Right ventricle myocardium inferior (tissue), 1 donor: ENCODE measurements at regions not wholly inside any gene's neighbourhood (a gene's known extent, or its start where the extent isn't known, plus 50 kb on each side); places are given as distances from the start of the nearest gene placed in this dataset.

Source experiments
- ATAC-seq: fragments of 200-7000 bp; cut with Tn5 transposase; one replicate; pipeline ENCODE4 v1.9.1; 2020; ENCODE audit warnings: mild to moderate bottlenecking, moderate library complexity
- DNase-seq: peaks from one replicate; pipeline ENCODE4 v3.0.0; 2021; ENCODE audit errors: missing footprints
- intact Hi-C: fragments of 100-400 bp; cut with DNase I; formaldehyde crosslinking; loops from one replicate; pipeline ENCODE4 v1.11.0; 2022
- donor health status: DM: no; HTN: yes; CAD: no; lungs with severe emphysema.

GRCh38 chr2:122216901-122217300 is 461.4 kb downstream of the TSN start:
- DNase-seq (no peak), ATAC-seq (no peak)
- intact Hi-C loops: no loop called here

GRCh38 chr2:122218596-122218995 is 463.1 kb downstream of the TSN start:
- DNase-seq (no peak), ATAC-seq (no peak)
- intact Hi-C loops: no loop called here

DNA sequence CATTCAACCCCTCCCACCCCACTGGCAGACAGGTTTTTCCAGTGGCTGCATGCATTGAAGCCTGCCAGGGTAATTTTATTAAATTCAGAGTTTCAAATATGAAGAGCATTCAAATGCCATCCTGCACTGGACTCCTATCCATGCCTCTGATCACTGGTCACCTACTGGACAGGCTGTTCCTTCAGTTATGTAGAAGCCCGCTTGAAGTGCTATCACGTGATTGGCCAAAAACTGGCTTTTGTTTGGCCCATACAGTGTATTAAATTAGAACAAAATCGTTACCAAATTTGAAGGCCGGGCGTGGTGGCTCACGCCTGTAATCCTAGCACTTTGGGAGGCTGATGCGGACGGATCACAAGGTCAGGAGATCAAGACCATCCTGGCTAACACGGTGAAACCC is 464.1 kb downstream of the TSN start:
- DNase-seq (no peak), ATAC-seq (no peak)
- intact Hi-C loops: no loop called here

GRCh38 chr2:122221665-122222064 is 466.2 kb downstream of the TSN start:
- DNase-seq: no peak
- intact Hi-C loops: no loop called here
- ATAC-seq: no peak

- no peak for DNase-seq
- ATAC-seq: no peak
- intact Hi-C loops: no loop called here
Observed at GRCh38 chr2:122231296-122231695, 475.8 kb downstream of the TSN start.

GRCh38 chr2:122233372-122233771 is 477.9 kb downstream of the TSN start:
- no peak for DNase-seq
- ATAC-seq: no peak
- intact Hi-C loops: no loop called here

DNA sequence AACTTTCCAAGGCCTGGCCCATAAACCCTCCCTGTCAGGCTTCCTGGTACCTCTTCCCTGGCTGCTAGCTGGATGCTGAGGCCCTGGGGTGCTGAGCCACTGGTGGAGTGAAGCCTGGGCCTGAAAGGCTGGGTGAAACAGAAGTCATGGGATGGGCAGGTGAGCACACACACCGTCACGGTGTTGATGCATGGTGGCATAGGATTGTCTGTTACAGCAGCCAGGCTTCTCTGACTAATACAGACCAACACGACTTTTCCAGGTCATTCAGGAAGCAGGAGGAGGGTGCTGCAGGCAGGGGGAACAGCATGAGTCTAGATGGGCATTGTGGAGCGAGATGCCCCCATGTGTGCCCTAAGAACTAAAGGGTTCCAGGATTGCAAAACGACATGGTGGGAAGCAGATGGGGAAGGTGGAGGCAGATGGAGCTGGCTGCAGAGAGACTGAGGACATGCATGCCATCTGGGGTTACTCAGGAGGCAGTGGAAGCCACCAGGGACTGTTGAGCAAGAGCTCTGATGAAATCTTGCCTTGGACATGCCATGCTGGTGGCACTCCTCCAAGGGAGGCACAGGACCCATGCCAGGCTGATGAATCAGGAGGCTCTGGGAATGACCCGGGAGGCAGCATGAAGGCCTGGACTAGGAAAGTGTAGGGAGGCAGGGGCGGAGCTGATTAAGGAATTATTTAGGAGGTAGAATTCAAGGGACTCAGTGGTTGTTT is 480.9 kb downstream of the TSN start:
- ATAC-seq: no peak
- intact Hi-C loops: no loop called here
- DNase-seq: no peak

- intact Hi-C loops: no loop called here
- ATAC-seq (no peak), DNase-seq (no peak)
Observed at GRCh38 chr2:122236925-122237324, 481.5 kb downstream of the TSN start.

DNA sequence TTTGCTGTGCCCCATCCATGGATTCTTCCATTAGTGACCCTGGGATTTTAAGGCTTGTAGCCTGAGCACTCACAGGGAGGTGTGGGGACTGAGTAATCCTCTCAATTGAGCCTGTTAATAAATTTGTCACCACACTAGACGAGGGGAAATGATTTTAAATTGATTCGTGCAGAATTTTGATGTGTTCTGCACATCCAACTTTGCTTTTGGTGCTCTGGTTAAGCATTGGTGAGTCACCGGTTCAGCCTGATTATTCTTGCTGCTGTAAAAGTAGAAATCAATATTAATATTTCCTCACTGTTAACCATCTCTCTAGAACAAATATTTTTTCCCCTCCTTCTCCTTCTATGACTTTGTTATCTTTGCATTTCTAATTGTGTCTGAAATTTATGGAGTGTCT is 482.0 kb downstream of the TSN start:
- no peak for ATAC-seq
- no peak for DNase-seq
- intact Hi-C loops: no loop called here

- intact Hi-C loops: no loop called here
- ATAC-seq: no peak
- no peak for DNase-seq
Observed at GRCh38 chr2:122238006-122238559, 482.6 kb downstream of the TSN start.

DNA sequence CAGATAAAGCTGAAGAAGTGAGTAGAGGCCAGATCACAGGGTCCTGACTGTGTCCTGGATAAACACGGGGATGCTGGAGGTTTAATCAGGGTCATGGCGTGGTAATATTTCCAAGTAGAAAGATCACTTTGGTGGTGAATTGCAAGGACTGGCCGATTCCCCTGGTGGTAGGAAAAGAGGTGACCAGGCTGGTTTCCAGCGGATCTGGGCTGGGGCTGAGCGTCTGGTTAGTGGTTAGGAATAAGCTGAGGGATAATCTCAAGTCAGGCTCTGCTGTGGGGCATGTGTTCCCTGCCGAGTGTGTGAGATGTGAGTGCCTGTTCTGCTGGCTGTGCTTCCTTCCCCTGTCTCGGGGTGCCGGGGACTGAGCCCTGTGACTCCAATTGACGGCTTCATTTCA is 484.0 kb downstream of the TSN start:
- DNase-seq: no peak
- ATAC-seq: no peak
- intact Hi-C loops: no loop called here

- no peak for DNase-seq
- intact Hi-C loops: no loop called here
- ATAC-seq: no peak
Observed at GRCh38 chr2:122244598-122245229, 489.3 kb downstream of the TSN start.

DNA sequence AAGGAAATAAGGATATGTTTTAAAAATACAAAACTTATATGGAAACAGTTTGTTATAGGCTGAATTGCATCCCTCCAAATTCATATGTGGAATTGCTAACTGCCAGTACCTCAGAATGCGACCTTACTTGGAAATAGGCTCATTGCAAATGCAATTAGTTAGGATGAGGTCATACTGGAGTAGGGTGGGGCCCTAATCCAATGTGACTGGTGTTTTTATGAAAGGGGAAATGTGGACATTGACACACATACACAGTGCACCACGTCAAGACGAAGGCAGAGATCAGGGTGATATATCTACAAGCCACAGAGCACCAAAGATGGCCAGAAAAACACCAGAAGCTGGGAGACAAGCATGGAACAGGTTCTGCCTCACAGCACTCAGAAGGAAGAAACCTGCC is 494.2 kb downstream of the TSN start:
- DNase-seq (no peak), ATAC-seq (no peak)
- intact Hi-C loops: no loop called here

GRCh38 chr2:122251158-122251557 is 495.7 kb downstream of the TSN start:
- intact Hi-C loops: no loop called here
- ATAC-seq (no peak), DNase-seq (no peak)

DNA sequence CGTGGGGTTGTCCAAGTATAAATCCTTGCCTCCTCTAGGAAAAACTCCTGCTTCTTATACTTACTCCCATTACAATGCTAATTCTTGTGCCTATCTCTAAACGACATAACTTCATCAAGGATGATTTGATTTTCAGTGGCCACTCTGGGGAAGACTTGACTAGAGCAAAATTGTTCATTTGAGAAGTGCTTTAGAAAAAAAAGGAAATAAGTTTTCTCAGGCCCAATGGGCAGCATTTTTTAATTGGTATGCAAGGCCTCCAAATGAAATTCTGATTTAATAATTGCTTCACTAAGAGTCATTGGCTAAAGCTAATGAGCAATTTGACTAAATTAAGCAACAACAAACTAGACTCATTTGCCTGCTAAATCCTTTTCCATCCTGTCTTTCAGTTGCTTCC is 496.1 kb downstream of the TSN start:
- no peak for ATAC-seq

GRCh38 chr2:122255924-122256323 is 500.5 kb downstream of the TSN start:
- ATAC-seq (no peak), DNase-seq (no peak)
- intact Hi-C loops: no loop called here

More for the DNA sequence above, 496.1 kb downstream of the TSN start:
- DNase-seq: no peak
- intact Hi-C loops: no loop called here

DNA sequence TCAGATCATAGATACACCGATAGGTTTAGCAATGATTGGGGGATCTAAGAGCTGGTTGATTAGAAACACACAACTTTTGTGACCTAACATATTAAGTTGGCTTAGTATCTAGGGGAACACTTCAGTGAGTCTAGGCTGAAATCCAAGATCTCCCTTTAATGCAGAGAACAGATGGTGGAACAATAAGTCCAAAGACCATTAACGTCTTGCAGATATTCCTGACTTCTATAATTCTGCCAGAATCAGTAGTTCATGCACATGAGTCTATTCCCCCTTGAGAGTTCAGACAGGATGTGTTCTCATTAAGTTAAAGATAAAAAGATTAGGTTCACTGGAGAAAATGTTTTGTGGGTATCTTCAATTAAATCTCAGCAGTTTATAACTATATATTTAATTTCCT is 506.5 kb downstream of the TSN start:
- intact Hi-C loops: no loop called here
- ATAC-seq: no peak
- DNase-seq: no peak

DNA sequence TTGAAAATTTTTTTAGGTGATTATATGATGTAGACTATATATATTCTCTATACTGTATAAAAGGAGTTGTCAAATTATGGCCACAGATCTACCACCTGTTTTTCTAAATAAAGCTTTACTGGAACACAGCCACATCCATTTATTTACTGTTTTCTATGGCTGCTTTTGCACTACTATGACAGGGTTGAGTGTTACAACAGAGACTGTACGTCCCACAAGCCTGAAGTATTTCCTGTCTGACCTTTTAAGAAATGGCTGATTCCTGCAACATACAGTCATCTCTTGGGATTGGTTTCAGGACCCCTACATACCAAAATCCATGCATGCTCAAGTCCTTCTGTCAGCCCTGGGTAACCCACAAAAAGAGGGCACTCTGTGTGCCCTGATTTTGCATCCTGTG is 508.3 kb downstream of the TSN start:
- no peak for ATAC-seq
- no peak for DNase-seq
- intact Hi-C loops: no loop called here

GRCh38 chr2:122266636-122267035 is 511.2 kb downstream of the TSN start:
- intact Hi-C loops: no loop called here
- DNase-seq (no peak), ATAC-seq (no peak)

GRCh38 chr2:122267947-122268346 is 512.5 kb downstream of the TSN start:
- DNase-seq (no peak), ATAC-seq (no peak)
- intact Hi-C loops: no loop called here
